GM12874 (cell line): ENCODE measurements at regions not wholly inside any gene's neighbourhood (a gene's known extent, or its start where the extent isn't known, plus 50 kb on each side); places are given as distances from the start of the nearest gene placed in this dataset.

Source experiments
- TF ChIP-seq, protein P1 (sequence below): IDR thresholded peaks from 2 replicates; pipeline ENCODE4 v1.5.1; 2011; ENCODE audit warnings: low read depth, mild to moderate bottlenecking, control low read depth, low read length, moderate library complexity; ENCODE audit not compliant: insufficient read depth

DNA sequence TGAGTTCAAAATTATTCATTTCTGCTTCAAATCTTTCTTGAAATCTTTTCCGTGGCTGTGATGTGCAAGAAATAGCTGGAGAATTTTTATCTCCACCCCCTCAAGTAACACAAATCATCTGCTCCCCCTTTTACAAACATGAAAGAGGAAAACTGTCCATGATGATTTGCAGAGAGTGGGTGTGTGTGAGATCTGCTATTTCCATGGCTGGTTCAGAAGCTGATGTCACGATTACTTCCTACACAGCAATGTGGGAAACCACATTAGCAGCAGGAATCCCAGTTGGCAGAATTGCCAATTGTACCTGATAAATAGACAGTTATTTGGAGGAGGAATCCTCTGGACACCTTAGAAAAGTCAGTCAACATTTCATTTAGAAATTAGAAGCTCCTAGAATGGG lies 75.2 kb upstream of the GRM7 start:
- TF ChIP-seq, protein P1, sequence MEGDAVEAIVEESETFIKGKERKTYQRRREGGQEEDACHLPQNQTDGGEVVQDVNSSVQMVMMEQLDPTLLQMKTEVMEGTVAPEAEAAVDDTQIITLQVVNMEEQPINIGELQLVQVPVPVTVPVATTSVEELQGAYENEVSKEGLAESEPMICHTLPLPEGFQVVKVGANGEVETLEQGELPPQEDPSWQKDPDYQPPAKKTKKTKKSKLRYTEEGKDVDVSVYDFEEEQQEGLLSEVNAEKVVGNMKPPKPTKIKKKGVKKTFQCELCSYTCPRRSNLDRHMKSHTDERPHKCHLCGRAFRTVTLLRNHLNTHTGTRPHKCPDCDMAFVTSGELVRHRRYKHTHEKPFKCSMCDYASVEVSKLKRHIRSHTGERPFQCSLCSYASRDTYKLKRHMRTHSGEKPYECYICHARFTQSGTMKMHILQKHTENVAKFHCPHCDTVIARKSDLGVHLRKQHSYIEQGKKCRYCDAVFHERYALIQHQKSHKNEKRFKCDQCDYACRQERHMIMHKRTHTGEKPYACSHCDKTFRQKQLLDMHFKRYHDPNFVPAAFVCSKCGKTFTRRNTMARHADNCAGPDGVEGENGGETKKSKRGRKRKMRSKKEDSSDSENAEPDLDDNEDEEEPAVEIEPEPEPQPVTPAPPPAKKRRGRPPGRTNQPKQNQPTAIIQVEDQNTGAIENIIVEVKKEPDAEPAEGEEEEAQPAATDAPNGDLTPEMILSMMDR, result no peak

DNA sequence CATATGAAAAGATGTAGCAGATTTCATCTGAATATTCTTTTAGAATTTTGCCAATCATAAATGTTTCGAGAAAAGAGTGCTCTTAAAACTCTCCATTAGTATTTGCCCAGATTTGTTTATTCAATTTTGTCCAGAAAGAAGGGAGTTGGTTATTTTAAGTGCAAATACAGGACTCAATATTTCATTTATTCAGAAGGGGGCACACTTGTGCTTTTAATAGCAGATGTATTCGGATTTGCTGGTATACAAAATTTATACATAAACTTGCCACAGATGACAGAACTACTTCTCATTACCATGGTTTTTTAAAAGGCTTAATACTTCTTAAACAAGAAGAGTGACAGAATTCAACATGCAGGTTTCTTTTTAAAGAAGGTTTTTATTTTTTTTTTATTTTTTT lies 69.8 kb upstream of the GRM7 start:
- TF ChIP-seq, protein P1, result no peak

GRCh38 chr3:6799264-6799915 lies 61.5 kb upstream of the GRM7 start:
- TF ChIP-seq, protein P1, result peak; percentile 77

DNA sequence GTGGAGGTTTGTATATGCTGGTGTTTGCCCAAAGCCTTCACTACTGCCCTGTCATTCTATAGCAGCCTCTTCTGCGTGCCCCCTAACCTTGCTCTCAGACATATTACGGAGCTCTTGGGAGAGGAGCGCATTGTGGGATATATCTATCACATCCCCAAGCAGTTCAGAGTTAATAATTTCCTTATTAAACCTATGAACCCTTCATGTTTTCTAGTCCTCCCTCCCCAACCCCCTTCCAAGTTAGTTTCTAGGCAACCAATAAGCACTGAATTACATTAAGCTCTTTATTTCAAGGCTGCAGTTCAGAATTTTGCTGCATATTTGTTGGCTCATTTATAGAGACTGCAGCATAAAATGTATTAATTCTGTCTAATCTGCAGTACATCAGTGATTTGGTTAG lies 57.3 kb upstream of the GRM7 start:
- TF ChIP-seq, protein P1, result no peak

DNA sequence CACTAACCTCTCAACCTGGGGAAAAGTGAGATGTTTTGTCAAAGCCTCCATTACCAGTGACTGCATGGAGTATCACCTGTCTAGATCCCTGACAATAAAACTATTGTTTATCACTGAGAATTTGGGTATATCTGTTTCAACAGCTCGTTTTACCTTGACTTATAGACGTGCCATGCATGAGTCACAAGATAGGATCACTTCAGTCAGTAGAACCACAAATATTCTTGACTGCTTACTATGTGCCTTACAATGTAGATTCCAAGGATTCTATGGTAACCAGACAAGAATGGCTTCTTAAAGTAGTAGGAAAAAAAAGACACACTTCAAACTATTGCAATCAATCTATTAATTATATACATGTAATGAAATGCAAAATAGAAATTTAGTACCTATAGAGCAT lies 55.7 kb upstream of the GRM7 start:
- TF ChIP-seq, protein P1, result no peak

DNA sequence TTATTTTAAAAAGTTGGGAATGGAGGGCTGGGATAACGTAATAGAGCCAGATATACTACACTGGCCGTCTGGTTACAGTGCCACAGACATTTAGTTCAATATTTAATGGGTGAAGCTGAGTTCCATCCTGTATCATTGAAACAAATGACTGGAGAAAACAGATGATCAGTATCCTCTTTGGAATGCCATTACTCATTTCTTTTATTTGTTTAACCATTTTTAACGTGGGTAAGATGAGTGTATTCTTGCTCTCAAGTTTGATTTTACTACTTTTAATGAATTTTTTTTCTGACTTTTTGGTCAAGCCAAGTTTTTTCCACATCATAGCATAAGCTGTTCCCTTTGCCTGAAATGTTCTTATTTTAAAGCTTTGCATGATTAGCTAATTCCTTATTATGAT lies 53.9 kb upstream of the GRM7 start:
- TF ChIP-seq, protein P1, result no peak

DNA sequence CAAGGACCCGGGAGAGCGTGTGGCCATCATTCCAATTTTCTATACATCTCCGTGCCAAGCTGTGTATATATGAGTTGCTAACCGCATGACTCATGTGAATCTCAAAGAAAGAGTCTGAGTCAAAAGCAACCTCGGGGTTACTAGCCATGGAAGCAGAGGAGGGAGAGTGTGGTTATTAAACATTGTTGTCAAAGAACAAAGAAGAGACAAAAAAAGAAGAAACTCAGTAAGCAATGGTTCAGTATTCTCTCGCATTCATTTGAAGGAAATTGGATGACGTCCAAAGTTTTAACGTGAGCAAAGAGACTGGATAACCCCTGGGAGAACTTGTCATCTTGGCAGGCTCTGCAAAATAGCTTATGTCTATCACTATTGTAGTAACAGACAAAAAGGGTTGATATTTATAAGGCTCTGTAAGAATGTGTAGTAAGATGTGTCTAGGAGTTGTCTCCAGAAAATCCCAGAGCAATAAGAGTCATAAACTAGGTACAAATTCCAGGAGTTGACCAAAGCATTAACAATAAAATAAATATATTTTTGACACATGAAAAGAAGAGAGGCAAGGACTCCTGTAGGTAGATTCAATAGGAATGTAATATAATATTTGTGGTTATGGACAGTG lies 52.8 kb upstream of the GRM7 start:
- TF ChIP-seq, protein P1, result no peak
